ENCODE measurements at regions not wholly inside any gene's neighbourhood (a gene's known extent, or its start where the extent isn't known, plus 50 kb on each side); places are given as distances from the start of the nearest gene placed in this dataset.

DNA sequence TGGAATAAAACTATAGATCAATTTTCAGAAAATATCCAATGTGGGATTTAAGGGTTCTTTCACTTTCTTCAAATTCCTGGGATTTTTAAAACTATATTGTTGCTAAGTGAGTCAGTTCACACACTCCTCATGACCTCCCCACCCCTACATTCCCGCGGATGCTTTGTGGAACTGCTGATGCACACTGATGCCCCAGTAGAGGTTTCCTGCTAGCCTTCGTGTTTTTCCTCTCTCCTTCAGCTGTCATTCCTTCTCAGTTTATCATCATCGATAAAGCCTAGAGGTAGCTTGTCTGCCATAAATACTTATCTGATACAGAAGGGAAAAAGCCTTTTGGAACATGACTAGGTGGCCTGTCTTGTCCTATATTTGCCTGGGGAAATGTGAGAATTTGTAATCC, 67.4 kb upstream of the GALNT5 start:
- no peak overlapping the region for H2AFZ ChIP-seq (ENCODE audit: control insufficient read depth, low read depth, low read length)
- H3K4me3 ChIP-seq = no peak overlapping the region
- CTCF ChIA-PET = interaction anchor here (0.6 to 0.7 kb wide), 2 partner anchors 284 to 569 kb away, joined by 3 read pairs; no protein-coding TSS in a partner anchor
- in situ Hi-C loops (cut with MboI) (loop anchor here (10.0 kb wide), 1 partner anchor 1815 kb away; no protein-coding TSS in a partner anchor), intact Hi-C loops (cut with micrococcal nuclease; ENCODE audit: unreplicated experiment) (loop anchor here (5.0 kb wide), 2 partner anchors 293 to 603 kb away; no protein-coding TSS in a partner anchor)
- 61% methylated on average over 4 of the region's 4 CpGs for WGBS (ENCODE audit: insufficient coverage, insufficient replicate concordance, low lambda C conversion rate, missing lambda C conversion rate)
- no peak overlapping the region for H3K27ac ChIP-seq (ENCODE audit: control insufficient read depth, insufficient read depth)
- DNase-seq (ENCODE audit: low read depth, low spot score) (no peak), ATAC-seq (no peak), FAIRE-seq (no peak)
- SMC1A ChIA-PET (ENCODE audit: uncharacterized antibody, unreplicated experiment) = no interaction called here
- H4K20me1 ChIP-seq (ENCODE audit: control insufficient read depth, insufficient read depth) = no peaks in the 10 kb centered on the region
- H3K9ac ChIP-seq (ENCODE audit: control insufficient read depth, insufficient read depth, low read length) = no peak overlapping the region
- RAD21 ChIA-PET (ENCODE audit: unreplicated experiment) = no interaction called here
- peaks cover 10% of the 10 kb centered on the region; the same call in 1 of the 2 replicates for H3K4me1 ChIP-seq (ENCODE audit: control insufficient read depth, insufficient read depth, low read length)
- H3K36me3 ChIP-seq (ENCODE audit: control insufficient read depth in 2 of 2, insufficient read depth in 2 of 2, low read length in 1 of 2) = no peaks in the 10 kb centered on the region
- POLR2A ChIA-PET = no interaction called here
- no peaks in the 10 kb centered on the region for H3K79me2 ChIP-seq (ENCODE audit: control insufficient read depth, insufficient read depth, low read length)
- H3K9me3 ChIP-seq (replicated peaks; ENCODE audit: control insufficient read depth, insufficient read depth, low read length) = no peaks in the 10 kb centered on the region
- H3K4me2 ChIP-seq (ENCODE audit: control insufficient read depth, insufficient read depth) = no peak overlapping the region
- TF ChIP-seq SPI1 (IDR thresholded peaks at IDR 0.05; ENCODE audit: borderline replicate concordance, insufficient read depth, low read depth, low read length) (no peak), MTA2 (IDR thresholded peaks at IDR 0.05; ENCODE audit: low read depth) (no peak), WRNIP1 (IDR thresholded peaks at IDR 0.05; ENCODE audit: borderline replicate concordance, low read depth, low read length) (no peak), BMI1 (IDR thresholded peaks at IDR 0.05; ENCODE audit: borderline replicate concordance) (no peak), ZNF622 (IDR thresholded peaks at IDR 0.05) (no peak), RCOR1 (conservative IDR thresholded peaks at IDR 0.05; ENCODE audit: low read depth, low read length) (no peak), MEF2B (IDR thresholded peaks at IDR 0.05; ENCODE audit: partially characterized antibody, poor library complexity, severe bottlenecking) (no peak), EZH2 (IDR thresholded peaks at IDR 0.05; ENCODE audit: borderline replicate concordance, control insufficient read depth, low read depth, low read length) (no peak), HDAC6 (IDR thresholded peaks at IDR 0.05; ENCODE audit: unreplicated experiment) (no peak), RELB (IDR thresholded peaks at IDR 0.05; ENCODE audit: low read depth) (no peak), NFYB (IDR thresholded peaks at IDR 0.05; ENCODE audit: insufficient read depth, low read depth, low read length) (no peak), RFX5 (IDR thresholded peaks at IDR 0.05; ENCODE audit: low read depth, low read length) (no peak)
- TF ChIP-seq, protein P1, sequence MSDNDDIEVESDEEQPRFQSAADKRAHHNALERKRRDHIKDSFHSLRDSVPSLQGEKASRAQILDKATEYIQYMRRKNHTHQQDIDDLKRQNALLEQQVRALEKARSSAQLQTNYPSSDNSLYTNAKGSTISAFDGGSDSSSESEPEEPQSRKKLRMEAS (IDR thresholded peaks at IDR 0.05; ENCODE audit: low read depth, low read length) = no peak
- TF ChIP-seq, protein P2, sequence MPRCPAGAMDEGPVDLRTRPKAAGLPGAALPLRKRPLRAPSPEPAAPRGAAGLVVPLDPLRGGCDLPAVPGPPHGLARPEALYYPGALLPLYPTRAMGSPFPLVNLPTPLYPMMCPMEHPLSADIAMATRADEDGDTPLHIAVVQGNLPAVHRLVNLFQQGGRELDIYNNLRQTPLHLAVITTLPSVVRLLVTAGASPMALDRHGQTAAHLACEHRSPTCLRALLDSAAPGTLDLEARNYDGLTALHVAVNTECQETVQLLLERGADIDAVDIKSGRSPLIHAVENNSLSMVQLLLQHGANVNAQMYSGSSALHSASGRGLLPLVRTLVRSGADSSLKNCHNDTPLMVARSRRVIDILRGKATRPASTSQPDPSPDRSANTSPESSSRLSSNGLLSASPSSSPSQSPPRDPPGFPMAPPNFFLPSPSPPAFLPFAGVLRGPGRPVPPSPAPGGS (IDR thresholded peaks at IDR 0.05; ENCODE audit: borderline replicate concordance, insufficient read depth, low read depth, low read length, poor library complexity, severe bottlenecking) = no peak
- BruUV-seq (replicated peaks) = no TSS peak
- H3K27me3 ChIP-seq (replicated peaks in 1 of 2; ENCODE audit: control insufficient read depth in 2 of 2, insufficient read depth in 2 of 2, low read length in 1 of 2) = peaks cover 0 to 4% of the 10 kb centered on the region in 2 experiments; a peak in 1 of 4 replicates
